DND-41 (cell line): ENCODE measurements at regions not wholly inside any gene's neighbourhood (a gene's known extent, or its start where the extent isn't known, plus 50 kb on each side); places are given as distances from the start of the nearest gene placed in this dataset.

Source experiments
- ATAC-seq: fragments of 200-7000 bp; cut with Tn5 transposase; 3 replicates; pipeline ENCODE4 v1.9.1; 2021; ENCODE audit warnings: low read depth; ENCODE audit not compliant: insufficient read depth
- DNase-seq: peaks from one replicate; pipeline ENCODE4 v3.0.0-alpha.2; 2020
- H2AFZ ChIP-seq: 2 replicates; pipeline ENCODE4 v1.6.0; 2012; ENCODE audit warnings: low read depth, low read length
- H3K27ac ChIP-seq: 2 replicates; pipeline ENCODE4 v1.5.1; 2012; ENCODE audit warnings: low read length, inconsistent platforms
- H3K27me3 ChIP-seq: fragments of 200-600 bp; sonication (generic); 2 replicates; pipeline ENCODE4 v1.6.0; 2012; ENCODE audit warnings: low read length, mild to moderate bottlenecking, inconsistent platforms; ENCODE audit not compliant: insufficient read depth, poor library complexity
- H3K36me3 ChIP-seq: 2 replicates; pipeline ENCODE4 v1.5.1; 2012; ENCODE audit warnings: low read length, inconsistent platforms; ENCODE audit not compliant: insufficient read depth
- H3K4me1 ChIP-seq: 2 replicates; pipeline ENCODE4 v1.5.1; 2012; ENCODE audit warnings: mild to moderate bottlenecking, low read length; ENCODE audit not compliant: insufficient read depth
- H3K4me2 ChIP-seq: 2 replicates; pipeline ENCODE4 v1.6.0; 2012; ENCODE audit warnings: mild to moderate bottlenecking, moderate library complexity, low read length, inconsistent platforms; ENCODE audit not compliant: insufficient read depth
- H3K4me3 ChIP-seq, 2 experiments: fragments of 200-600 bp in 1 of 2; shearing (Covaris generic) in 1 of 2; 2 replicates each; pipeline ENCODE4 v1.5.1; 2012 to 2016; ENCODE audit warnings: inconsistent platforms in 2 of 2, low read length in 2 of 2, mild to moderate bottlenecking in 2 of 2, low read depth in 1 of 2, moderate library complexity in 1 of 2
- H3K79me2 ChIP-seq: 2 replicates; pipeline ENCODE4 v1.6.0; 2012; ENCODE audit warnings: low read length, inconsistent platforms; ENCODE audit not compliant: insufficient read depth
- H3K9ac ChIP-seq: 2 replicates; pipeline ENCODE4 v1.6.0; 2012; ENCODE audit warnings: low read depth, mild to moderate bottlenecking, inconsistent platforms, low read length, moderate library complexity
- H3K9me3 ChIP-seq: 2 replicates; pipeline ENCODE4 v1.5.1; 2012; ENCODE audit warnings: low read length, moderate library complexity, mild to moderate bottlenecking, inconsistent platforms; ENCODE audit not compliant: insufficient read depth, severe bottlenecking
- H4K20me1 ChIP-seq: 2 replicates; pipeline ENCODE4 v1.6.0; 2012; ENCODE audit warnings: low read length; ENCODE audit not compliant: insufficient read depth
- CTCF ChIP-seq: IDR thresholded peaks from 2 replicates; pipeline ENCODE4 v1.5.1; 2012; ENCODE audit warnings: borderline replicate concordance, low read length, moderate library complexity, mild to moderate bottlenecking; ENCODE audit not compliant: poor library complexity, severe bottlenecking; ENCODE audit errors: extremely low read depth
- EZH2 ChIP-seq: IDR thresholded peaks from 3 replicates; pipeline ENCODE4 v1.6.1; 2012; ENCODE audit warnings: borderline replicate concordance, low read depth, mild to moderate bottlenecking, moderate library complexity, low read length, inconsistent platforms; ENCODE audit not compliant: severe bottlenecking

GRCh38 chr5:8831251-8831650 is 714.6 kb downstream of the SEMA5A start:
- no peak for TF ChIP-seq EZH2
- TF ChIP-seq CTCF: no peak
- H3K27me3 ChIP-seq: no peaks in the 10 kb centered on the region
- no peak for ATAC-seq
- no peak overlapping the region for H3K27ac ChIP-seq
- no peaks in the 10 kb centered on the region for H3K79me2 ChIP-seq
- no peaks in the 10 kb centered on the region for H3K36me3 ChIP-seq
- H3K9ac ChIP-seq: no peak overlapping the region
- H2AFZ ChIP-seq: no peak overlapping the region; the same call in 1 of the 2 replicates
- H4K20me1 ChIP-seq: no peaks in the 10 kb centered on the region
- no peak overlapping the region for H3K4me2 ChIP-seq
- no peak for DNase-seq
- H3K4me1 ChIP-seq: 0 out of 2 replicates have a peak, but pooled peaks cover 4% of the 10 kb centered on the region
- H3K4me3 ChIP-seq: no peak overlapping the region
- H3K9me3 ChIP-seq: peaks cover 3% of the 10 kb centered on the region

- ATAC-seq: no peak
- H3K9ac ChIP-seq: no peak overlapping the region
These were observed 714.0 kb downstream of the SEMA5A start for GRCh38 chr5:8831854-8832253.

GRCh38 chr5:8839361-8840055 is 706.4 kb downstream of the SEMA5A start:
- H4K20me1 ChIP-seq: no peaks in the 10 kb centered on the region
- no peaks in the 10 kb centered on the region for H3K36me3 ChIP-seq
- H3K27me3 ChIP-seq: no peaks in the 10 kb centered on the region
- DNase-seq: no peak
- peaks cover 3% of the 10 kb centered on the region for H3K9me3 ChIP-seq
- H3K9ac ChIP-seq: no peak overlapping the region
- no peaks in the 10 kb centered on the region for H3K79me2 ChIP-seq
- no peak overlapping the region for H3K4me3 ChIP-seq
- no peak for ATAC-seq
- TF ChIP-seq EZH2 (no peak), CTCF (no peak)
- no peak overlapping the region for H2AFZ ChIP-seq
- no peak overlapping the region for H3K27ac ChIP-seq
- H3K4me2 ChIP-seq: no peak overlapping the region
- peaks cover 18% of the 10 kb centered on the region for H3K4me1 ChIP-seq

More at GRCh38 chr5:8831854-8832253, 714.0 kb downstream of the SEMA5A start:
- Histone ChIP-seq H3K27me3 (no peaks in the 10 kb centered on the region), H3K79me2 (no peaks in the 10 kb centered on the region), H3K4me2 (no peak overlapping the region), H4K20me1 (no peaks in the 10 kb centered on the region), H3K4me3 (no peak overlapping the region), H3K27ac (no peak overlapping the region), H3K9me3 (peaks cover 3% of the 10 kb centered on the region), H3K36me3 (no peaks in the 10 kb centered on the region), H3K4me1 (0 out of 2 replicates have a peak, but pooled peaks cover 4% of the 10 kb centered on the region), H2AFZ (no peak overlapping the region)
- no peak for DNase-seq
- TF ChIP-seq EZH2 (no peak), CTCF (no peak)
